Epidermal melanocyte (primary cell): ENCODE measurements at regions not wholly inside any gene's neighbourhood (a gene's known extent, or its start where the extent isn't known, plus 50 kb on each side); places are given as distances from the start of the nearest gene placed in this dataset.
"Not testable (repeated sequence)": the region's sequence is repeated elsewhere in the genome, so short reads cannot be mapped to it uniquely, and the experiment has no call there.

Source experiments
- DNase-seq: peaks from one replicate; pipeline ENCODE4 v3.0.0; 2011; ENCODE audit warnings: low spot score; ENCODE audit not compliant: insufficient read length

- DNase-seq, result no peak
These were observed 254.0 kb downstream of the DEPDC1B start for GRCh38 chr5:60445921-60446320.

- DNase-seq, result no peak
These were observed 254.5 kb downstream of the DEPDC1B start for GRCh38 chr5:60445427-60445826.

- no peak for DNase-seq
These were observed 255.2 kb downstream of the DEPDC1B start for GRCh38 chr5:60444661-60445360.

- no peak for DNase-seq
These were observed 260.4 kb downstream of the DEPDC1B start for GRCh38 chr5:60439552-60439951.

- no peak for DNase-seq
These were observed 262.7 kb downstream of the DEPDC1B start for GRCh38 chr5:60437308-60437707.

- DNase-seq, result no peak
These were observed 263.4 kb downstream of the DEPDC1B start for GRCh38 chr5:60436518-60436917.

GRCh38 chr5:60435808-60436207 lies 264.2 kb downstream of the DEPDC1B start:
- DNase-seq, result no peak

GRCh38 chr5:60426189-60426588 lies 273.8 kb downstream of the DEPDC1B start:
- not testable (repeated sequence) for DNase-seq

GRCh38 chr5:60420773-60421172 lies 279.2 kb downstream of the DEPDC1B start:
- DNase-seq, result not testable (repeated sequence)

GRCh38 chr5:60417500-60418181 lies 282.3 kb downstream of the DEPDC1B start:
- no peak for DNase-seq

GRCh38 chr5:60415443-60415842 lies 284.5 kb downstream of the DEPDC1B start:
- no peak for DNase-seq

GRCh38 chr5:60410427-60410826 lies 289.5 kb downstream of the DEPDC1B start:
- no peak for DNase-seq

GRCh38 chr5:60404171-60404570 lies 295.8 kb downstream of the DEPDC1B start:
- no peak for DNase-seq

- DNase-seq, result no peak
These were observed 296.5 kb downstream of the DEPDC1B start for GRCh38 chr5:60403343-60404006.

GRCh38 chr5:60402161-60402785 lies 297.7 kb downstream of the DEPDC1B start:
- no peak for DNase-seq

- DNase-seq, result no peak
These were observed 298.4 kb downstream of the DEPDC1B start for GRCh38 chr5:60401526-60401925.

GRCh38 chr5:60399507-60399906 lies 300.5 kb downstream of the DEPDC1B start:
- no peak for DNase-seq

GRCh38 chr5:60395712-60396329 lies 304.1 kb downstream of the DEPDC1B start:
- no peak for DNase-seq

GRCh38 chr5:60387051-60387440 lies 312.9 kb downstream of the DEPDC1B start:
- DNase-seq, result no peak

- DNase-seq, result no peak
These were observed 313.4 kb downstream of the DEPDC1B start for GRCh38 chr5:60386436-60387050.

- DNase-seq, result peak; percentile 36
These were observed 317.2 kb downstream of the DEPDC1B start for GRCh38 chr5:60382716-60383115.
